ENCODE measurements at regions not wholly inside any gene's neighbourhood (a gene's known extent, or its start where the extent isn't known, plus 50 kb on each side); places are given as distances from the start of the nearest gene placed in this dataset.

DNA sequence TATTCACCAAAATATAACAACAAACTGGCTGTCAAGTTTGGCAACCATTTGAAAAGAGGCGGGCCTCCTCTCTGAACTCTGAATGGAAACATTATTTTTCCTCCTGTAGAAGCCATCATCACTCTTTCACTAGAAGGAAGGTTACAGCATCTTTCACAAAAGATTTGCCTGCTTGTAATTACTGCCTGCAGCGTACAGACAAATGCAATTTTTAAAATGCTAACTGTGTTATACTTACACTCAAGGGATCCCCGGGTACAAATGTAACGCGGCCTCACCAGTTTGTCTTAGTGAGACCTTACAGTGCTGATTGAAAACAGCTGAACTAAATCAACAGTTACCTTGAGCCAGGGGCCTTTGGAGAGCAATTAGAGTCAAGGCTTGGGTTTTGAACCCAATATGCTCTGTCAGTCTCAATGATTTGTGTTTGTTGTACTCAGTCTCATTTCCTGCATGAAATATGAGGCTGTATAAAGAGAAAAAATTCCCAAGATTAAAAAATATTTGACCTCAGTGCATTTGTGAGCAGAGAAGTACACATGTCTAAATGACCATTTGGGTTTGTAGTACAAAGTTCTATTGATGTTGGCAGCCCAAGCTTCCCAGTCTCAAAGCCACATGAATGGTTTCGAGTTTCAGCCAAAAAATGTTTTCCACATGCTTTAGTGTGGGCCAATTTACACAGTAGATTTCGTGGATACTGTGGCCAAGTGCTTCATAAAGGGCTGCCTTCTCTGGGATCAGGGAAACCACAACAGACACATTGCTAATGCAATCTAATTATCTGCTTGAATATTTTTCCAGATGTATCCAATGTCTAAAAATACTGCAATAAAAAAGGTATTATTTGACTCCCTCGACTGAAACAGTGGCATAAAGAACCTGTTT, 500.0 kb downstream of the SPATA31D1 start:
- intact Hi-C loops (cut with micrococcal nuclease) = no loop called here
- Histone ChIP-seq H3K36me3 (replicated peaks in 1 of 2; ENCODE audit: control insufficient read depth in 1 of 2, insufficient read depth in 2 of 2, low read length in 2 of 2) (no peaks in the 10 kb centered on the region), H2AFZ (ENCODE audit: insufficient read depth, low read depth, low read length, poor library complexity, severe bottlenecking) (no peak overlapping the region), H3K4me1 (ENCODE audit: control insufficient read depth in 1 of 2, insufficient read depth in 2 of 2, low read length in 2 of 2) (no peaks in the 10 kb centered on the region), H4K20me1 (ENCODE audit: insufficient read depth, low read length) (no peaks in the 10 kb centered on the region), H3K27me3 (ENCODE audit: control insufficient read depth in 2 of 2, insufficient read depth in 2 of 2, low read length in 2 of 2) (no peaks in the 10 kb centered on the region), H3K4me2 (replicated peaks; ENCODE audit: extremely low read depth, low read length, poor library complexity, severe bottlenecking) (no peak overlapping the region), H3K4me3 (replicated peaks in 1 of 3; ENCODE audit: low read depth in 2 of 3, low read length in 3 of 3) (no peak overlapping the region), H3K79me2 (ENCODE audit: insufficient read depth, low read length) (no peaks in the 10 kb centered on the region), H3K27ac (ENCODE audit: low read depth in 1 of 2, low read length in 2 of 2) (no peak overlapping the region), H3K9ac (ENCODE audit: insufficient read depth, low read length, poor library complexity, severe bottlenecking) (no peak overlapping the region), H3K9me3 (replicated peaks in 1 of 2; ENCODE audit: control insufficient read depth in 1 of 2, insufficient read depth in 1 of 2, low read length in 2 of 2) (no peaks in the 10 kb centered on the region)
- H3K4me3 Mint-ChIP-seq = no peak overlapping the region
- H3K36me3 Mint-ChIP-seq = no peaks in the 10 kb centered on the region
- WGBS (ENCODE audit: insufficient coverage) = 100% methylated on average over 5 of the region's 8 CpGs
- no peaks in the 10 kb centered on the region for H3K9me3 Mint-ChIP-seq
- TF ChIP-seq, protein P1, sequence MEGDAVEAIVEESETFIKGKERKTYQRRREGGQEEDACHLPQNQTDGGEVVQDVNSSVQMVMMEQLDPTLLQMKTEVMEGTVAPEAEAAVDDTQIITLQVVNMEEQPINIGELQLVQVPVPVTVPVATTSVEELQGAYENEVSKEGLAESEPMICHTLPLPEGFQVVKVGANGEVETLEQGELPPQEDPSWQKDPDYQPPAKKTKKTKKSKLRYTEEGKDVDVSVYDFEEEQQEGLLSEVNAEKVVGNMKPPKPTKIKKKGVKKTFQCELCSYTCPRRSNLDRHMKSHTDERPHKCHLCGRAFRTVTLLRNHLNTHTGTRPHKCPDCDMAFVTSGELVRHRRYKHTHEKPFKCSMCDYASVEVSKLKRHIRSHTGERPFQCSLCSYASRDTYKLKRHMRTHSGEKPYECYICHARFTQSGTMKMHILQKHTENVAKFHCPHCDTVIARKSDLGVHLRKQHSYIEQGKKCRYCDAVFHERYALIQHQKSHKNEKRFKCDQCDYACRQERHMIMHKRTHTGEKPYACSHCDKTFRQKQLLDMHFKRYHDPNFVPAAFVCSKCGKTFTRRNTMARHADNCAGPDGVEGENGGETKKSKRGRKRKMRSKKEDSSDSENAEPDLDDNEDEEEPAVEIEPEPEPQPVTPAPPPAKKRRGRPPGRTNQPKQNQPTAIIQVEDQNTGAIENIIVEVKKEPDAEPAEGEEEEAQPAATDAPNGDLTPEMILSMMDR (IDR thresholded peaks at IDR 0.05) = no peak
- no peaks in the 10 kb centered on the region for H3K4me1 Mint-ChIP-seq
- no peak for DNase-seq
- no peaks in the 10 kb centered on the region for H3K27me3 Mint-ChIP-seq (ENCODE audit: low read depth in 3 of 3)
- no peak overlapping the region for H3K27ac Mint-ChIP-seq

DNA sequence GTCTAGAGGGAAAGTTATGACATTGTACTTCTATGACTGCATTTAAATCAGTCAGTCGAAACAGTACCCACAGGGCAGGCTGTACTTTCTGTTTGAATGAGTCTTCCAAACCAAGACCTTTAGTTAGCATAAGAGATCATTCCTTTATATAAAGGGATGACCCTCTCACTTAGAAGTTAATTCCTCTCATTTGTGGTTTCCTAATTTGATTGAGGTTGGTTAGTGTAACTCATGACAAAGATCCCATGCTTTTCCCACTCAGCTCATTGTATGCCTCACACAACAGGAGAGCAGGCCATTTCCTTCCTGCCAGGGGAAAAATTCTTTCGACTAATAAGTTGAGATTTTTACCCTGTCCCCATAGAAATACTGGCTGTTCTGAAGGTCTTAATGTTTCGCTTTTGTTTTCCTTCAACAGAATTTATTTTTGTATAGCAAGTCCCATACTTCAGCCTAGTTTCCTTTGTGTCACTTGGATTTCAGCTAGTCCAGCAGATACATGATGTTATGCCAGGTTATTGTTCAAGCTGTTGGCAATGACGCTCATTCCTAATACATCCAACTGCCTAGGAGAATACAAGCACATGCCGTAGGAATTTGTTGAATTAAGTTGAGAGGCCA, 500.7 kb downstream of the SPATA31D1 start:
- H3K27ac Mint-ChIP-seq = no peak overlapping the region
- Histone ChIP-seq H3K4me1 (ENCODE audit: control insufficient read depth in 1 of 2, insufficient read depth in 2 of 2, low read length in 2 of 2) (no peaks in the 10 kb centered on the region), H3K4me2 (replicated peaks; ENCODE audit: extremely low read depth, low read length, poor library complexity, severe bottlenecking) (no peak overlapping the region), H3K36me3 (replicated peaks in 1 of 2; ENCODE audit: control insufficient read depth in 1 of 2, insufficient read depth in 2 of 2, low read length in 2 of 2) (no peaks in the 10 kb centered on the region), H3K27ac (ENCODE audit: low read depth in 1 of 2, low read length in 2 of 2) (no peak overlapping the region), H3K9ac (ENCODE audit: insufficient read depth, low read length, poor library complexity, severe bottlenecking) (no peak overlapping the region), H3K4me3 (replicated peaks in 1 of 3; ENCODE audit: low read depth in 2 of 3, low read length in 3 of 3) (no peak overlapping the region), H3K79me2 (ENCODE audit: insufficient read depth, low read length) (no peaks in the 10 kb centered on the region), H4K20me1 (ENCODE audit: insufficient read depth, low read length) (no peaks in the 10 kb centered on the region), H3K9me3 (replicated peaks in 1 of 2; ENCODE audit: control insufficient read depth in 1 of 2, insufficient read depth in 1 of 2, low read length in 2 of 2) (no peaks in the 10 kb centered on the region), H3K27me3 (ENCODE audit: control insufficient read depth in 2 of 2, insufficient read depth in 2 of 2, low read length in 2 of 2) (no peaks in the 10 kb centered on the region), H2AFZ (ENCODE audit: insufficient read depth, low read depth, low read length, poor library complexity, severe bottlenecking) (no peak overlapping the region)
- TF ChIP-seq, protein P1 (IDR thresholded peaks at IDR 0.05) = no peak
- DNase-seq = no peak
- no peaks in the 10 kb centered on the region for H3K9me3 Mint-ChIP-seq
- H3K4me3 Mint-ChIP-seq = no peak overlapping the region
- WGBS (ENCODE audit: insufficient coverage) = 75% methylated on average over 1 of the region's 5 CpGs
- no peaks in the 10 kb centered on the region for H3K4me1 Mint-ChIP-seq
- H3K27me3 Mint-ChIP-seq (ENCODE audit: low read depth in 3 of 3) = no peaks in the 10 kb centered on the region
- intact Hi-C loops (cut with micrococcal nuclease) = no loop called here
- H3K36me3 Mint-ChIP-seq = no peaks in the 10 kb centered on the region

All from CD14-positive monocyte (primary cell).